ENCODE measurements at regions not wholly inside any gene's neighbourhood (a gene's known extent, or its start where the extent isn't known, plus 50 kb on each side); places are given as distances from the start of the nearest gene placed in this dataset.

GRCh38 chr1:56212143-56212542, 367.2 kb downstream of the PLPP3 start:
- Histone ChIP-seq H3K9ac (ENCODE audit: low read length) (no peak overlapping the region), H3K79me2 (ENCODE audit: insufficient read depth, low read length) (no peaks in the 10 kb centered on the region), H3K4me3 (ENCODE audit: low read depth, low read length, poor library complexity, severe bottlenecking) (no peak overlapping the region), H3K9me3 (ENCODE audit: low read length) (no peaks in the 10 kb centered on the region), H3K27me3 (ENCODE audit: insufficient read depth, low read length) (no peaks in the 10 kb centered on the region), H3K9me2 (ENCODE audit: low read depth, low read length) (no peaks in the 10 kb centered on the region), H2AFZ (ENCODE audit: low read length) (no peak overlapping the region), H4K20me1 (ENCODE audit: insufficient read depth, low read length) (no peaks in the 10 kb centered on the region), H3K4me2 (ENCODE audit: low read length) (no peak overlapping the region), H3K27ac (ENCODE audit: low read depth, low read length, poor library complexity, severe bottlenecking) (no peak overlapping the region), H3K4me1 (ENCODE audit: insufficient read depth, low read length, severe bottlenecking) (no peaks in the 10 kb centered on the region), H3F3A (ENCODE audit: insufficient read depth, low read length) (no peaks in the 10 kb centered on the region), H3K36me3 (ENCODE audit: insufficient read depth, low read length) (no peaks in the 10 kb centered on the region)
- TF ChIP-seq EZH2 (IDR thresholded peaks at IDR 0.05; ENCODE audit: borderline replicate concordance, low read length) (no peak), CTCF (IDR thresholded peaks at IDR 0.05; ENCODE audit: low read length) (no peak)

GRCh38 chr1:56206391-56206790, 373.0 kb downstream of the PLPP3 start:
- Histone ChIP-seq H3K27ac (ENCODE audit: low read depth, low read length, poor library complexity, severe bottlenecking) (no peak overlapping the region), H3K27me3 (ENCODE audit: insufficient read depth, low read length) (no peaks in the 10 kb centered on the region), H3F3A (ENCODE audit: insufficient read depth, low read length) (no peaks in the 10 kb centered on the region), H3K79me2 (ENCODE audit: insufficient read depth, low read length) (no peaks in the 10 kb centered on the region), H3K36me3 (ENCODE audit: insufficient read depth, low read length) (no peaks in the 10 kb centered on the region), H3K4me2 (ENCODE audit: low read length) (no peak overlapping the region), H2AFZ (ENCODE audit: low read length) (no peak overlapping the region), H3K4me1 (ENCODE audit: insufficient read depth, low read length, severe bottlenecking) (no peaks in the 10 kb centered on the region), H4K20me1 (ENCODE audit: insufficient read depth, low read length) (no peaks in the 10 kb centered on the region), H3K9ac (ENCODE audit: low read length) (no peak overlapping the region), H3K4me3 (ENCODE audit: low read depth, low read length, poor library complexity, severe bottlenecking) (no peak overlapping the region), H3K9me2 (ENCODE audit: low read depth, low read length) (no peaks in the 10 kb centered on the region), H3K9me3 (ENCODE audit: low read length) (no peaks in the 10 kb centered on the region)
- TF ChIP-seq EZH2 (IDR thresholded peaks at IDR 0.05; ENCODE audit: borderline replicate concordance, low read length) (no peak), CTCF (IDR thresholded peaks at IDR 0.05; ENCODE audit: low read length) (no peak)

GRCh38 chr1:56204206-56204605, 375.2 kb downstream of the PLPP3 start:
- no peaks in the 10 kb centered on the region for H3K9me2 ChIP-seq (ENCODE audit: low read depth, low read length)
- TF ChIP-seq EZH2 (IDR thresholded peaks at IDR 0.05; ENCODE audit: borderline replicate concordance, low read length) (no peak), CTCF (IDR thresholded peaks at IDR 0.05; ENCODE audit: low read length) (no peak)

More at GRCh38 chr1:56204206-56204605, 375.2 kb downstream of the PLPP3 start:
- H3K9ac ChIP-seq (ENCODE audit: low read length), result no peak overlapping the region
- H3K79me2 ChIP-seq (ENCODE audit: insufficient read depth, low read length), result no peaks in the 10 kb centered on the region
- no peak overlapping the region for H3K4me3 ChIP-seq (ENCODE audit: low read depth, low read length, poor library complexity, severe bottlenecking)
- no peaks in the 10 kb centered on the region for H3F3A ChIP-seq (ENCODE audit: insufficient read depth, low read length)
- H3K27ac ChIP-seq (ENCODE audit: low read depth, low read length, poor library complexity, severe bottlenecking), result no peak overlapping the region
- H3K36me3 ChIP-seq (ENCODE audit: insufficient read depth, low read length), result no peaks in the 10 kb centered on the region
- H3K4me2 ChIP-seq (ENCODE audit: low read length), result no peak overlapping the region
- H2AFZ ChIP-seq (ENCODE audit: low read length), result no peak overlapping the region
- no peaks in the 10 kb centered on the region for H3K27me3 ChIP-seq (ENCODE audit: insufficient read depth, low read length)
- H3K9me3 ChIP-seq (ENCODE audit: low read length), result no peaks in the 10 kb centered on the region
- no peaks in the 10 kb centered on the region for H4K20me1 ChIP-seq (ENCODE audit: insufficient read depth, low read length)
- no peaks in the 10 kb centered on the region for H3K4me1 ChIP-seq (ENCODE audit: insufficient read depth, low read length, severe bottlenecking)
